HG02973 (cell line): ENCODE measurements at regions not wholly inside any gene's neighbourhood (a gene's known extent, or its start where the extent isn't known, plus 50 kb on each side); places are given as distances from the start of the nearest gene placed in this dataset.
"Not testable (repeated sequence)": the region's sequence is repeated elsewhere in the genome, so short reads cannot be mapped to it uniquely, and the experiment has no call there.

Source experiments
- ATAC-seq: cut with Tn5 transposase; IDR thresholded peaks from one replicate; pipeline ENCODE4 v1.9.1; 2021; ENCODE audit warnings: moderate library complexity; ENCODE audit not compliant: unreplicated experiment

DNA sequence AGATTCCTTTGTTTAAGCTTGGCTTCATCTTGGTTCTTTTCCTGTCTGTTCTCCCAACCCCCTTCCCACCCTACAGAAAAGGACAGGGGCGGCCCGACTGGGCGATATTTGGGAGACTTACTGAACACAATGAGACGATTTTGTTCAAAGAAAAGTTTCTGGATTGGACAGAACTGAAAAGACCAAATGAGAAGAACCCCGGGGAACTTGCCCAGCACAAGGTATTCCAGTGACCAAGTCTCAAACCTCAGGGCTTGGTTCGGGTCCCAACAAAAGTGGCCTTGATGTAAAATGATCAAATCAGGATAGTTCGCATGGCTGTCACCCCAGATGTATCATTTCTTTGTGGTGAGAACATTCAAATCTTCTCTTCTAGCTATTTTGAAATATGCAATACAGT lies 73.9 kb upstream of the LYZL2 start:
- not testable (repeated sequence) for ATAC-seq

DNA sequence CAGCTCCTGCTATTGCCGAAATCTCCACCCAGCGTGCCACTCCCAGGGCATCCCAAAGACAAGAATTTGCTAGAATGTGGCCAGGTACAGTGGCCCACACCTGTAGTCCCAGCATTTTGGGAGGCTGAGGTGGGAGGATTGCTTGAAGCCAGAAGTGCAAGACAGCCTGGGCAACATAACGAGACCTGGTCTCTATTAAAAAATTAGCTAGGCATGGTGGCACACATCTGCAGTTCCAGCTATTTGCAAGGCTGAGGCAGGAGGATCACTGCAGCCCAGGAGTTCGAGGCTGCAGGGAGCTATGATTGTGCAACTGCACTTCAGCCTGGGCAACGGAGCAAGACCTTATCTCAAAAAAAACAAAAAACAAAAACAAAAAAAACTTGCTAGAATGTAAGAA lies 73.3 kb upstream of the LYZL2 start:
- ATAC-seq: no peak

DNA sequence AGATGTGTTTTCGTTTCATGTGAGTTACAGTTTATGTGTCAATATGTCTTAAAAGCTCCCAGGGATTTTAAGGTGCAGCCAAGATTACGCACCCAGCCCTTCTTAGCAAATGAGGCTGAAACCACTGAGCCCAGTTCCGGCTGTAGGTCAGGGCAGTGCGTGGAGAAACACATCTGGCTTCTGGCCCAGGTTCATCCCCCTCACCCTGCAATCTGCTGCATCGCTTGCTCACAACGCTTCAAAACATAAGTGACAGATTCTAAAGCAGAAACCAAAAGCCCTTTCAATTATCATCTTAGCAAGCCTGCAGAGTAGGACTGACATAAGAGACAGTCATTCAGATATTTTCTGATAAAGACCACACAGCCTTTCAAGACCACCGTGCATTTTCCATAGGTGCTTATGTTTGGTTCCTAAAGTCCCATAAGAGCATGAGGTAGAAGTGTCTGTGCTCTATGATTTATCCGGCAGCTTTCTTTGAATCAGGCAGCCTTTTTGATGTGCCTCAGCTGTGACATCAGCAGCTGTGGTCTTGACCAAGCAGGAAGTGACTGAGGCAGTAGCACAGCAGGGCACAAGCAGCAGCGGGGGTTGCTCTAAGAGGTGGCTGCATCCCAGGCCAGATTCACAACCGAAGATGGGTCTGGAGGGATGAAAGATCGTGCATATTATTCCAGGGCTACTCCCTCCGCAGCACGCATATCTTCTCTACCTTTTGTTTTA lies 72.1 kb upstream of the LYZL2 start:
- ATAC-seq: peak; percentile 54

GRCh38 chr10:30697806-30698205 lies 68.3 kb upstream of the LYZL2 start:
- no peak for ATAC-seq

DNA sequence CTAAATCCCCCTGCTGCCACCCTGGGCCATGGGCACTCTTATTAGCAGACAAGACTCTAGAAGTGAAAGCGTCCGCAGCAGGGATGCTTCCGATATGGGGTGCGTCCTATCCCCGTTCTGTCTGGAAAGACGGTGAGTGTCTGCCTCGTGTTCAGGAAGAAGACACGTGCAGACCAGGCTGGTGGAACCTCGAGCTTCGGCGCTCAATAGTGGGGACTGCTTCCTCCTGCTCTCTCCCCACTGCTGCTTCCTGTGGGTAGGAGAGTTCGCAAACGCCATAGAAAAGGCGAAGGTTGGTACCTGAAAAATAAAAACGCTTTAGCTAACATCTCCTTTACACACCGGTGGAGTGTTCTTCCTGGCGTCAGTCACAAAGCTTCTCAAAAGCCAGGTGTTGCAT lies 67.7 kb upstream of the LYZL2 start:
- not testable (repeated sequence) for ATAC-seq

- ATAC-seq: not testable (repeated sequence)
These were observed 67.0 kb upstream of the LYZL2 start for GRCh38 chr10:30696416-30697185.

DNA sequence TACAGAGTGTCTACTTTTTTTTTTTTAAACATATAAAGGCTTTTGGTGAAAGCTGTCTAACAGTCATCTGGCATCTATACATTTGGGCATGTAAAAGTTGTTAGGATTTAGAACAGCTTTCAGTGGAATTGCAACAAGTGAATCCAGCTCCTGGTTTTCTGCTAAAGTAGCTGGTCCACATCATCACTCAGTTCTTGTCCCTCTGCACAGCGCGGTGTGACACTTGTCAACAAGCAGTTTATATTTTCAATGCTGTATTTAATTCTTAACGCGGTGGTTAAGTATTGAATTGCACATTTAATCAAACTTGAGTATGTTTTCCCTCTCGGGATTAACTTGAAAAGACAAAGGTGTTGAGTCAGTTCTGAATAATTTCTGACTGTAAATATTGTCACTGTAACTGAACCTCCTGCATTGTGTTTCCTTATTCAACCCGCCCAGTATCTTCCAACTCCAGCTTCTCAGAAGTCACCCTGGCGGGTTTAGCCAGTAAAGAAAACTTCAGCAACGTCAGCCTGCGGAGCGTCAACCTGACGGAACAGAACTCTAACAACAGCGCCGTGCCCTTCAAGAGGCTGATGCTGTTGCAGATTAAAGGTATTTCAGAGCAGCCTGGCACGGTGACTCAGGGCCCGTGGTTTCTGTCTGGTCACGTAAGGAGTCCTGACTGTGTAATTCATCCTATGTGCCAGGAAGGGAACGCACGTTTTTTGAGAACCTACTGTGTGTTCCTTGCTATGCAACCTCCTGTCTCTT lies 66.1 kb upstream of the LYZL2 start:
- not testable (repeated sequence) for ATAC-seq

GRCh38 chr10:30694518-30695228 lies 65.1 kb upstream of the LYZL2 start:
- no peak for ATAC-seq

- ATAC-seq: no peak
These were observed 62.1 kb upstream of the LYZL2 start for GRCh38 chr10:30691639-30692015.

DNA sequence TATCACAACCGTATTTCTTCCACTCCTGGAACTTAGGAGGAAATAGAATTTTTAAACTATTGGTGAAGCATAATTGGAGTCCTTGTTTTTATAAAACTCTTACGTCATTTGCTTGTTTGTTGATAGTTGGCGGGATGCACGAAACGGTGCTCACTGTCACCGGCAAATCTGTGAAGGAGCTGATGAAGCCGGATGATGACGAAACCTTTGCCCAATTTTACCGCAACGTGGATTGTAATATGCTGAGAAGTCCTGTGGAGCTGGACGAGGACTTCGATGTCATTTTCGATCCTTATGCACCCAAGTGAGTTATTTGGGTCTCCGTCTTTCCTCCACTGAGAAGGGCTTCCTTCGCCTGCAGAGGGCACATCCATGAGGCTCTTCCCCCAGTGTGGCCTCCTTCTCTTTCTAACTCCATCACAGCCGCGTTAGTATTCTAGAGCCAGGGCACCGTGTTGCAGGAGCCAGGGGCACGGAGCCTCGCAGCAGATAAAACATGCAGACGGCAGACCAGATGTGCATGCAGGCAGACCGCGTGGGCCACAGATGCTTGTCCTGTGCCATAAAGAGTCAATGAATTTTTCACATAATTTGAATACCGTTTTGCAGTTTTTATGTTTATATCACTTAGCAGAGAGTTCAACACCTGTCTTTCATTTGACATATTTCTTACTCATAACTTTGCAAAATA lies 61.5 kb upstream of the LYZL2 start:
- ATAC-seq: not testable (repeated sequence)

- ATAC-seq: no peak
These were observed 58.9 kb upstream of the LYZL2 start for GRCh38 chr10:30688456-30688855.

DNA sequence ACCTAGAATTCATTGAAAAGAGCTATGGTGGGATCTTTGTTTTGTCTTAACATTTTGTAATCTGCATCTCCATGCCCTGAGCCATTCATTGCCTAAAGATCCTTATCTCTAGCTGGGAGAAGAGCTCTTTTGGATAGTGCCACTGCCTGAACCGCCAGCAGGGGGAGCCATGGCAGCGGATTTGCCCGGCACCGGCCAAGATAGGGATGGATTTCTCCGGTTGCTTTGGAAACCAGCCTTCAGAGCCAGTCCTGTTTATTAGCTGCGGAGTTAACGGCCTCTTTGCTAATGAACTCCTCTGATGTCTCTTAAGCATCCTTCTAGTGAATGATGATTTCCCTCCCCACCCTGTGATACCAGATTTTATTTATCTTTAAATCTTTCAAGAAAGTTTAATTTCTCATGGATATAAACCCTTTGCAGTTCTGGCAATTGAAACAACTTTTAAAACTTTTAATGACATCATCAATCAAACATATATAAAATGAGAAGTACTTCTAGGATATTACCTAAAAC lies 58.2 kb upstream of the LYZL2 start:
- peak; percentile 77 for ATAC-seq

- ATAC-seq: no peak
These were observed 57.2 kb upstream of the LYZL2 start for GRCh38 chr10:30686708-30687107.

DNA sequence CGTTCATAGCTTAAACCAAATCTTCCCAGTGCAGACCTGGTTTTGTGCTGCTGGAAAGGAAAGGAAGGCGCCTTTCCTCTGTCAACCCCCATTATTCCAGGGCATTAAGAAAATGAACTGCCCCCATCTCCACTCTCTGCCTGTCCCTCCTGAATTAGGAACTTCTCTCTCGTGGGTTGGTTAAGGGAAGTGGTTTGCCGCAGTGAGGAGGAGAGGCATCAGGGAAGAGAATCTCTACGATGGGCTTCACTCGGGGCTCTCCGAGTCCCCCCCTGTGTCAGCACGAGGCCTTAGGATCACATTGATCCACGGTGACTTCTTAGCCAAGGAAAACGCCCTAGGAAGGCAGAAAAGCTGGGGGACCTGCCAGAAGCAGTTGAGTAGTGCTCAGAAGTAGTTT lies 53.9 kb upstream of the LYZL2 start:
- ATAC-seq: no peak

- not testable (repeated sequence) for ATAC-seq
These were observed 53.0 kb upstream of the LYZL2 start for GRCh38 chr10:30682377-30683199.

GRCh38 chr10:30680908-30681307 lies 51.4 kb upstream of the LYZL2 start:
- no peak for ATAC-seq
